ENCODE measurements at regions not wholly inside any gene's neighbourhood (a gene's known extent, or its start where the extent isn't known, plus 50 kb on each side); places are given as distances from the start of the nearest gene placed in this dataset.

DNA sequence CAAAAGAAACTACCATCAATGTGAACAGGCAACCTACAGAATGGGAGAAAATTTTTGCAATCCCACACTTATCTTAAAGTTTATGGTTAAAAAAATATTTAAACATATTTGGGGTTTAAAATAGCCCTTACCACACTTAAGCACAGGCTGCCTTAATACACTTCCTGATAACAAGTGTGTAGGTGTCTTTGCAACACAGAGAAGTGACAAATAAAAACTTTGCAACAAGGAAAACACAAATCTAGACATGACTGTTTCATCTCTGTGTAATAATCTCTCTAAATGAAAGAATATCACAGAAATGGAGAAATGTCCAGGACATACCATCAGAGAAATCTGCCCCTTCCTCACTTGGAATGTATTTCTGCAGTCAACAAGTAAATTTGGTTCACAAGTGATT is 464.1 kb upstream of the ARHGEF26 start:
- no peak for TF ChIP-seq Cebpa-rat (IDR thresholded peaks at IDR 0.05)

GRCh38 chr3:153657461-153657860 is 463.7 kb upstream of the ARHGEF26 start:
- no peaks in the 10 kb centered on the region for H3K4me1 ChIP-seq
- no peak overlapping the region for H3K4me2 ChIP-seq
- no peak for TF ChIP-seq Cebpa-rat (IDR thresholded peaks at IDR 0.05)
- no peaks in the 10 kb centered on the region for H3K27me3 ChIP-seq
- no peak overlapping the region for H3K4me3 ChIP-seq
- H4K20me1 ChIP-seq, result no peaks in the 10 kb centered on the region
- H3K9me3 ChIP-seq, result no peaks in the 10 kb centered on the region
- no peak overlapping the region for H3K27ac ChIP-seq
- H3K9ac ChIP-seq, result no peak overlapping the region
- H3K36me3 ChIP-seq, result no peaks in the 10 kb centered on the region

More for the DNA sequence above, 464.1 kb upstream of the ARHGEF26 start:
- H3K4me1 ChIP-seq, result no peaks in the 10 kb centered on the region
- no peak overlapping the region for H3K4me3 ChIP-seq
- H3K9me3 ChIP-seq, result no peaks in the 10 kb centered on the region
- H3K27ac ChIP-seq, result no peak overlapping the region
- H3K4me2 ChIP-seq, result no peak overlapping the region
- no peaks in the 10 kb centered on the region for H3K36me3 ChIP-seq
- no peaks in the 10 kb centered on the region for H3K27me3 ChIP-seq
- H3K9ac ChIP-seq, result no peak overlapping the region
- no peaks in the 10 kb centered on the region for H4K20me1 ChIP-seq

DNA sequence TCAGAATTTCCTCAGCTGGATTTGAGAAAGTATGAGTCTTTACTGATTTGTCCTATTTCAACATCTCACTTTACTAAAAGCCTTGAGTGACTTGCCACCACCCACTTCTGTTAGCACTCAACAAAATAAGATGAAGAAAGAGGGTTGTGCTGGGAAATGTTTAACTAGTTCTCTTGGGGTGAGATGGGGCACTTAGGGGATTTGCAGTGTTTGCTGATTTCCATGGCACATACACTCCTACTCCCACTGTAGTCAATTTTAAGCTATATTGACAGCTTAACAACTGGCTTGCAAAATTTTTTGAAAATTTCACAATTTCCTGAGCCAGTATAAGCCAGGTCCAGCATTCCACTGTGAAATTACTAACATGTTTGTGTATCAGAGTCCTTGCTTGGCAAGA is 463.1 kb upstream of the ARHGEF26 start:
- Histone ChIP-seq H4K20me1 (no peaks in the 10 kb centered on the region), H3K36me3 (no peaks in the 10 kb centered on the region), H3K27ac (no peak overlapping the region), H3K9ac (no peak overlapping the region), H3K4me2 (no peak overlapping the region), H3K9me3 (no peaks in the 10 kb centered on the region), H3K4me3 (no peak overlapping the region), H3K27me3 (no peaks in the 10 kb centered on the region), H3K4me1 (no peaks in the 10 kb centered on the region)
- TF ChIP-seq Cebpa-rat (IDR thresholded peaks at IDR 0.05), result no peak

DNA sequence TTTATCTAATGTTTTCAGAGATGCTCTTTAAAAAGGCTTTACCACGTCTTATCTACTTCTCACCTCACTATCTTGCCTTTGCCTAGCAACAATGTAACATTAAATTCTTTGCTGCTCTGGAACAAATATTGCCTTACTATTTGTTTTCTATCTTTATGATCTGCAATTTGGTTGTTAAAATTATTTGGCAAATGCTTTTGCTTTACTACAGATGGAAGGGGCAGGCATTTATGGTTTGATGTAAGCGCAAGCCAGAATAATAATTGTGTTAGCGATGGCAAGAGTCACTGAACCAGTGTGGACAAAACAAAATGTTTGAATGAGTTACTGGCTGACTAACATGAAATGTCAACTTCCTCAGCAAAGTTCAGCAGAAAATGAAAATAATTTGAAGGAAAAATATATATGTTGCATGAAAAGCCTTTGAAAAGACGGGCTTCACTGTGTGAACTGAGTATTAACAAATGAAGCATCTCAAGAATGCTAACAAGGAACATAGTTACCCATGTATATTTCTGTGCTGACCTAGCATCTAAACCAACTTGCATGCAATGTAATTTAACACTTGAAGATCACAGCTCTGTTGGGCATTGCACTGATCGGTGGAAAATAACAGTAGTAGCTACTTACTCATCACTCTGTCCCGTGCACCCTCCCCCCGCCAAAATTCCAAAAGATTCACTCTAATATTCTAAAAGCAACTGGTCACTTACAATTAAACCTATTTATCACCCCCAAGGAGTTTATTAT is 454.0 kb upstream of the ARHGEF26 start:
- Histone ChIP-seq H3K27me3 (no peaks in the 10 kb centered on the region), H3K4me3 (no peak overlapping the region), H3K36me3 (no peaks in the 10 kb centered on the region), H3K9me3 (no peaks in the 10 kb centered on the region), H3K9ac (no peak overlapping the region), H3K4me1 (no peaks in the 10 kb centered on the region), H4K20me1 (no peaks in the 10 kb centered on the region), H3K27ac (no peak overlapping the region), H3K4me2 (no peak overlapping the region)
- TF ChIP-seq Cebpa-rat (IDR thresholded peaks at IDR 0.05), result no peak

DNA sequence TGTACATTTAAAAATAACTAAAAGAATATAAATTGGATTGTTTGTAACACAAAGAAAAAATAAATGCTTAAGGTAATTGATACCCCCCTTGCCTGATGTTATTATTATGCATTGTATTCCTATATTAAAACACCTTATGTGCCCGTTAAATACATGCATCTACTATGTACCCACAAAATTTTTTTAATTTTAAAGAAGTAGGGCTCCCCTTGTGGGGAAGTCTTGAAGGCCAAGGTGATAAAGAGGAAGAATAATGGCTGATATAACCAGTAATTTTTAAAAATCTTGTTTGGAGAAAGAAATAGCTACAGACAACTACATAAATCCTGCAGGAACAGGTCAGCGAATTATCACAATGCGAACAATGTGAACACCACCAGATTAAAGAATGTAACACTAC is 451.7 kb upstream of the ARHGEF26 start:
- no peaks in the 10 kb centered on the region for H3K36me3 ChIP-seq
- no peaks in the 10 kb centered on the region for H3K27me3 ChIP-seq
- H3K4me1 ChIP-seq, result no peaks in the 10 kb centered on the region
- H3K9ac ChIP-seq, result no peak overlapping the region
- H3K4me2 ChIP-seq, result no peak overlapping the region
- TF ChIP-seq Cebpa-rat (IDR thresholded peaks at IDR 0.05), result no peak
- no peak overlapping the region for H3K27ac ChIP-seq
- no peak overlapping the region for H3K4me3 ChIP-seq
- H4K20me1 ChIP-seq, result no peaks in the 10 kb centered on the region
- H3K9me3 ChIP-seq, result no peaks in the 10 kb centered on the region

GRCh38 chr3:153670577-153670976 is 450.6 kb upstream of the ARHGEF26 start:
- TF ChIP-seq Cebpa-rat (IDR thresholded peaks at IDR 0.05), result no peak
- Histone ChIP-seq H3K4me1 (no peaks in the 10 kb centered on the region), H3K9ac (no peak overlapping the region), H3K36me3 (no peaks in the 10 kb centered on the region), H3K9me3 (no peaks in the 10 kb centered on the region), H3K4me2 (no peak overlapping the region), H3K27ac (no peak overlapping the region), H3K4me3 (no peak overlapping the region), H3K27me3 (no peaks in the 10 kb centered on the region), H4K20me1 (no peaks in the 10 kb centered on the region)

DNA sequence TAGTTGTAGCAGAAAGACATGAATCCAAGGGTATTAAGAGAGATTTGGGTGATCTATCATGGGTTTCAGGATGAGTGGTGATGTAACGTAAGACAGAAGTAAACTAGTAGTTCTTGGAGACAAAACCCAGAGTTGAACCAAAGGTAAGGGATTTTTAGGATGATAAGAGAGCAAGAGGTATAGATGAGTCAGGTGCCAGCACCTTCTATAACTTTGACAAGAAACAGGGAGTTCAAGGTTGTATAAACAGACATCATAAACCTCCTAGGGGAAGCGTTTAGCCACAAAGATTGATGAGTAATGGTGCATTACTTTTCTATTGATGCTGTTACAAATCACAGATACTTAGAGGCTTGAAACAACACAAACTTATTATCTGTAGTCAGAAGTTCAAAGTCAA is 447.3 kb upstream of the ARHGEF26 start:
- H4K20me1 ChIP-seq, result no peaks in the 10 kb centered on the region
- H3K36me3 ChIP-seq, result no peaks in the 10 kb centered on the region
- no peak overlapping the region for H3K4me2 ChIP-seq
- TF ChIP-seq Cebpa-rat (IDR thresholded peaks at IDR 0.05), result no peak
- H3K27ac ChIP-seq, result no peak overlapping the region
- H3K4me1 ChIP-seq, result no peaks in the 10 kb centered on the region
- no peaks in the 10 kb centered on the region for H3K9me3 ChIP-seq
- no peak overlapping the region for H3K9ac ChIP-seq
- no peaks in the 10 kb centered on the region for H3K27me3 ChIP-seq
- H3K4me3 ChIP-seq, result no peak overlapping the region

GRCh38 chr3:153679714-153680113 is 441.5 kb upstream of the ARHGEF26 start:
- no peak overlapping the region for H3K4me2 ChIP-seq
- no peak overlapping the region for H3K27ac ChIP-seq
- no peak for TF ChIP-seq Cebpa-rat (IDR thresholded peaks at IDR 0.05)
- no peak overlapping the region for H3K9ac ChIP-seq
- no peak overlapping the region for H3K4me3 ChIP-seq
- H4K20me1 ChIP-seq, result no peaks in the 10 kb centered on the region
- H3K4me1 ChIP-seq, result no peaks in the 10 kb centered on the region
- H3K36me3 ChIP-seq, result no peaks in the 10 kb centered on the region
- no peaks in the 10 kb centered on the region for H3K27me3 ChIP-seq
- no peaks in the 10 kb centered on the region for H3K9me3 ChIP-seq

- H3K4me3 ChIP-seq, result no peak overlapping the region
- TF ChIP-seq Cebpa-rat (IDR thresholded peaks at IDR 0.05), result no peak
- no peaks in the 10 kb centered on the region for H3K36me3 ChIP-seq
- no peak overlapping the region for H3K9ac ChIP-seq
- no peaks in the 10 kb centered on the region for H3K4me1 ChIP-seq
- H4K20me1 ChIP-seq, result no peaks in the 10 kb centered on the region
- no peak overlapping the region for H3K27ac ChIP-seq
- no peak overlapping the region for H3K4me2 ChIP-seq
- H3K9me3 ChIP-seq, result no peaks in the 10 kb centered on the region
- H3K27me3 ChIP-seq, result no peaks in the 10 kb centered on the region
These were observed 440.7 kb upstream of the ARHGEF26 start for GRCh38 chr3:153680526-153680925.

GRCh38 chr3:153681057-153681456 is 440.1 kb upstream of the ARHGEF26 start:
- no peak for TF ChIP-seq Cebpa-rat (IDR thresholded peaks at IDR 0.05)
- no peaks in the 10 kb centered on the region for H3K4me1 ChIP-seq

More at GRCh38 chr3:153681057-153681456, 440.1 kb upstream of the ARHGEF26 start:
- Histone ChIP-seq H3K9ac (no peak overlapping the region), H3K27me3 (no peaks in the 10 kb centered on the region), H3K9me3 (no peaks in the 10 kb centered on the region), H3K36me3 (no peaks in the 10 kb centered on the region), H3K27ac (no peak overlapping the region), H3K4me3 (no peak overlapping the region), H4K20me1 (no peaks in the 10 kb centered on the region), H3K4me2 (no peak overlapping the region)

All from BLaER1 (cell line).